ENCODE measurements at regions not wholly inside any gene's neighbourhood (a gene's known extent, or its start where the extent isn't known, plus 50 kb on each side); places are given as distances from the start of the nearest gene placed in this dataset.

DNA sequence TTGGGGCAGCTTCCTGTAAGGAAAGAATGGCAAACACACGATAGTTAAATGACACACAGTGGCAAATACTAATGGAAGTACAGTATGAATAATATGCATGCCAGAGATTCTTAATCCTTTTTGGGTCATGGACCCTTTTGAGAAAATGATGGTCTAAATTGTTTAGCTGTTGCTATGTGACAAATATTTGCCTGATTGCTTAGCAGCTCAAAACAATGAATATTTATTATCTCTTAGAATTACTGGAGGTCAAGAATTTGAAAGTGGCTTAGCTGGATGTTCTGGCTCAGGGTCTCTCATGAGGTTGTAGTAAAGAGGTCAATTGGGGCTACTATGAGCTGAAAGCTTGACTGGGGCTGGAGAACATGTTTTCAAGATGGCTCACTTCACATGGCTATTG lies 69.7 kb downstream of the FANCF start:
- no peak for DNase-seq
- Histone ChIP-seq H3K4me3 (no peak overlapping the region), H3K4me1 (no peaks in the 10 kb centered on the region), H3K36me3 (no peaks in the 10 kb centered on the region), H3K27me3 (ENCODE audit: low read depth) (no peaks in the 10 kb centered on the region), H3K27ac (no peak overlapping the region), H3K9me3 (no peaks in the 10 kb centered on the region)
- TF ChIP-seq, protein P1, sequence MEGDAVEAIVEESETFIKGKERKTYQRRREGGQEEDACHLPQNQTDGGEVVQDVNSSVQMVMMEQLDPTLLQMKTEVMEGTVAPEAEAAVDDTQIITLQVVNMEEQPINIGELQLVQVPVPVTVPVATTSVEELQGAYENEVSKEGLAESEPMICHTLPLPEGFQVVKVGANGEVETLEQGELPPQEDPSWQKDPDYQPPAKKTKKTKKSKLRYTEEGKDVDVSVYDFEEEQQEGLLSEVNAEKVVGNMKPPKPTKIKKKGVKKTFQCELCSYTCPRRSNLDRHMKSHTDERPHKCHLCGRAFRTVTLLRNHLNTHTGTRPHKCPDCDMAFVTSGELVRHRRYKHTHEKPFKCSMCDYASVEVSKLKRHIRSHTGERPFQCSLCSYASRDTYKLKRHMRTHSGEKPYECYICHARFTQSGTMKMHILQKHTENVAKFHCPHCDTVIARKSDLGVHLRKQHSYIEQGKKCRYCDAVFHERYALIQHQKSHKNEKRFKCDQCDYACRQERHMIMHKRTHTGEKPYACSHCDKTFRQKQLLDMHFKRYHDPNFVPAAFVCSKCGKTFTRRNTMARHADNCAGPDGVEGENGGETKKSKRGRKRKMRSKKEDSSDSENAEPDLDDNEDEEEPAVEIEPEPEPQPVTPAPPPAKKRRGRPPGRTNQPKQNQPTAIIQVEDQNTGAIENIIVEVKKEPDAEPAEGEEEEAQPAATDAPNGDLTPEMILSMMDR (IDR thresholded peaks at IDR 0.05): no peak
- intact Hi-C loops (cut with DNase I): no loop called here
- ATAC-seq: no peak

DNA sequence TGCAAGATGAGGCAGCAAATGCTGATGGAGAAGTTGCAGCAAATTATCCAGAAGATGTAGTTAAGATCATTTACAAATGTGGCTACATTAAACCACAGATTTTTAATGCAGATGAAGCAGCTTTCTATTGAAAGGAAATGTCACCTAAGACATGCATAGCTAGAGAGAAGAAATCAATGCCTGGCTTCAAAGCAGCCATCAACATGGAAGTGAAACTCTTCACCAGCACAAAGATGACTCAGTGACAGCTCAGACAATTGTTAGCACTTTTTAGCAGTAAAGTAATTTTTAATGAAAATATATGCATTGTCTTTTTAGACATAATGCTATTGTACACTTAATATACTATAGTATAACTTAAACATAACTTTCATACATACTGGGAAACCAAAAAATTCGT lies 71.4 kb downstream of the FANCF start:
- Histone ChIP-seq H3K4me3 (no peak overlapping the region), H3K36me3 (no peaks in the 10 kb centered on the region), H3K27ac (no peak overlapping the region), H3K9me3 (no peaks in the 10 kb centered on the region), H3K27me3 (ENCODE audit: low read depth) (no peaks in the 10 kb centered on the region), H3K4me1 (no peaks in the 10 kb centered on the region)
- DNase-seq: no peak
- TF ChIP-seq, protein P1 (IDR thresholded peaks at IDR 0.05): no peak
- intact Hi-C loops (cut with DNase I): no loop called here
- no peak for ATAC-seq

DNA sequence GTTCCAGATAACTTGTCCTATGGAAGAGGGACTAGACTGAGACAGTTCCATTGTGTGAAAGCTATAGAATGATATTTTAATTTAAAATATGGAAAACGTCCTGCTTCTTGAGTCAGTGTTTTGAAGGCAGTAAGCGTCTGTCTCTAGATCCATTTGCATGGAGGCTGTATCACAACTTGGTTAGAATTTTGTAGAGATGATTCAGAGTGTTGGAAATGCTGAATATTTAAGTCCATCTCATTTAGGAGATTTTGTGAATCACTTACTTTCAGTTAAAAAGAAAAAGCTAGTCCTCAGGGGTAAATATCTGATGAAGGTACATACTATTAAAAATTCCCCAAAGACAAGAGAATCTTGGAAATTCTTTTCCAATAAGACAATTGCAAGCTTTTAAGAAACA lies 72.7 kb downstream of the FANCF start:
- DNase-seq (no peak), ATAC-seq (no peak)
- H3K9me3 ChIP-seq: no peaks in the 10 kb centered on the region
- no peaks in the 10 kb centered on the region for H3K4me1 ChIP-seq
- H3K27me3 ChIP-seq (ENCODE audit: low read depth): no peaks in the 10 kb centered on the region
- TF ChIP-seq, protein P1 (IDR thresholded peaks at IDR 0.05): no peak
- no peak overlapping the region for H3K27ac ChIP-seq
- intact Hi-C loops (cut with DNase I): no loop called here
- no peak overlapping the region for H3K4me3 ChIP-seq
- no peaks in the 10 kb centered on the region for H3K36me3 ChIP-seq

DNA sequence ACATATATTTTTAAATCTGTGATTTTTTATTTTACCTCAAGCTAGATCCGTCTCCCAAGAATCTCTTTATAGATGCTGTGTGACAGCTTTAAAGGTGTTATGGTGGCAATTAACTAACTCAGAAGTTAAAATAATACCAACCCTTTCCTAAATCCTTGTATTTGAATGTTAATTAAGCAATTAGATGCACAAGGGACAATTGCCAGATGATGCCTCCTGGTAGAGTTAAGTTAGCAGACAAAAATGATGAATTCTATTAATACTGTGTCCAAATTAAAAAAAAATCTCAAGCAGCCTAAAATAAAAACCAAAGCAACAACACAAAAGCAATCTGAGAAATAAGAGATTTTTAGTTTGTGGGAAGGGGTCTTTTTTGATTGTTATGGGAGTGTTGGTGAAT lies 78.9 kb downstream of the FANCF start:
- intact Hi-C loops (cut with DNase I): no loop called here
- Histone ChIP-seq H3K4me1 (no peaks in the 10 kb centered on the region), H3K27me3 (ENCODE audit: low read depth) (no peaks in the 10 kb centered on the region), H3K27ac (no peak overlapping the region), H3K4me3 (no peak overlapping the region), H3K36me3 (no peaks in the 10 kb centered on the region), H3K9me3 (no peaks in the 10 kb centered on the region)
- TF ChIP-seq, protein P1 (IDR thresholded peaks at IDR 0.05): no peak
- DNase-seq (no peak), ATAC-seq (no peak)

DNA sequence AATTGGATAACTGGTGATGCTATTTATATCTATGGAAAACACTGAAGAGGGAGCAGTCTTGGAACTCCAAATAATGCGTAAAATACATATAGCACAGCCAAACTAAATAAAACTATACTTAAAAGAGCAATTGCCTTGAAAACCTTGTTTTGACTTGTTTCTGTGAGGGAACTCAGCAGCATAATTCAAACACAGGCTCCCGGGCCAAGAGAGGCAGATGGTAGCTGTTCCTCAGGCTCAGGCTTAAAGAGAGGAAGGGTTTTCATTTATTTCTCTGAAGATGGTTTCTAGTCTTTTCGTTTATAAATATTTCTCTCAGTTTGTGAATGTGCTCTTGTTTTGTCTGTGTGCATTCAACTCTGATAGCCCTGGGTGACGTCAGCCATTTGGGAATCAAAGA lies 82.4 kb downstream of the FANCF start:
- intact Hi-C loops (cut with DNase I): no loop called here
- DNase-seq (no peak), ATAC-seq (no peak)
- no peaks in the 10 kb centered on the region for H3K36me3 ChIP-seq
- H3K4me3 ChIP-seq: no peak overlapping the region
- H3K4me1 ChIP-seq: no peaks in the 10 kb centered on the region
- no peaks in the 10 kb centered on the region for H3K9me3 ChIP-seq
- H3K27me3 ChIP-seq (ENCODE audit: low read depth): no peaks in the 10 kb centered on the region
- H3K27ac ChIP-seq: no peak overlapping the region
- TF ChIP-seq, protein P1 (IDR thresholded peaks at IDR 0.05): no peak

DNA sequence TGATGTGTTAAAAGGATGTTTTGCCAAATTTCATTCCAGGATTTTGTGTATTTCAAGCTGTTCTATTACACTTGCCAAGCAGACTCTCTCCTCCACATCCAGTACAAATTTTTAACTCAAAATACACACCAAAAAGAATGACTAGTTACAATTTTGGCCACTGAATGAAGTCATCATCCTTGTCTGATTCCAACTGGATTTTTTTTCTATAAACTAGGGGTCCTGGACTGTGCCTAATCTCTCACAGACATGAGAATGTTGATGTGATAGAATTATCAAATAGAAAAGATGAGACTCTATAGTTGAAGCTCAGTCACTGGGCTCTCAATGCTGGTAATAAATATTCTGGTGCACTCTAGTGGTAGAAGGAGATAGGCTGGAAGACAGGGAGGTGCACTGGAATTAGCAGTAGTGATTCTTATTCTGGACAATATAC lies 85.8 kb downstream of the FANCF start:
- intact Hi-C loops (cut with DNase I): no loop called here
- no peak for ATAC-seq

More for the DNA sequence above, 85.8 kb downstream of the FANCF start:
- Histone ChIP-seq H3K4me1 (no peaks in the 10 kb centered on the region), H3K36me3 (no peaks in the 10 kb centered on the region), H3K4me3 (no peak overlapping the region), H3K9me3 (no peaks in the 10 kb centered on the region), H3K27ac (no peak overlapping the region), H3K27me3 (ENCODE audit: low read depth) (no peaks in the 10 kb centered on the region)
- DNase-seq: no peak
- TF ChIP-seq, protein P1 (IDR thresholded peaks at IDR 0.05): peak; percentile 27

All from lower lobe of right lung (tissue), 2 donors.